Neural cell (in vitro differentiated cells): ENCODE measurements at regions not wholly inside any gene's neighbourhood (a gene's known extent, or its start where the extent isn't known, plus 50 kb on each side); places are given as distances from the start of the nearest gene placed in this dataset.

Source experiments
- EP300 ChIP-seq: fragments of 450-650 bp; conservative IDR thresholded peaks from 2 replicates; pipeline ENCODE4 v1.6.1; 2014; ENCODE audit warnings: antibody characterized with exemption, mild to moderate bottlenecking, moderate library complexity; ENCODE audit not compliant: poor library complexity, severe bottlenecking
- EZH2 ChIP-seq: fragments of 200-600, 300-800 bp; shearing (Covaris generic), sonication (generic); IDR thresholded peaks from 2 replicates; pipeline ENCODE4 v1.6.1; 2014; ENCODE audit warnings: antibody characterized with exemption, low read length, borderline replicate concordance, mild to moderate bottlenecking; ENCODE audit not compliant: insufficient read depth, poor library complexity, severe bottlenecking
- MXI1 ChIP-seq: fragments of 450-650 bp; conservative IDR thresholded peaks from 2 replicates; pipeline ENCODE4 v1.6.1; 2014; ENCODE audit warnings: antibody characterized with exemption, mild to moderate bottlenecking; ENCODE audit not compliant: poor library complexity, severe bottlenecking
- POLR2AphosphoS5 ChIP-seq: IDR thresholded peaks from 2 replicates; pipeline ENCODE4 v1.6.1; 2012
- RAD21 ChIP-seq: fragments of 450-650 bp; conservative IDR thresholded peaks from 2 replicates; pipeline ENCODE4 v1.6.1; 2014; ENCODE audit warnings: antibody characterized with exemption, mild to moderate bottlenecking, moderate library complexity
- SMC3 ChIP-seq: fragments of 450-650 bp; conservative IDR thresholded peaks from 2 replicates; pipeline ENCODE4 v1.6.1; 2014; ENCODE audit warnings: antibody characterized with exemption, mild to moderate bottlenecking, moderate library complexity; ENCODE audit not compliant: poor library complexity
- TF ChIP-seq, protein P1 (sequence below): fragments of 450-650 bp; IDR thresholded peaks from 2 replicates; pipeline ENCODE4 v1.5.1; 2014; ENCODE audit warnings: antibody characterized with exemption, mild to moderate bottlenecking, moderate library complexity; ENCODE audit not compliant: poor library complexity, severe bottlenecking
- TF ChIP-seq, protein P2 (sequence below): IDR thresholded peaks from 2 replicates; pipeline ENCODE4 v1.6.1; 2012; ENCODE audit warnings: borderline replicate concordance

DNA sequence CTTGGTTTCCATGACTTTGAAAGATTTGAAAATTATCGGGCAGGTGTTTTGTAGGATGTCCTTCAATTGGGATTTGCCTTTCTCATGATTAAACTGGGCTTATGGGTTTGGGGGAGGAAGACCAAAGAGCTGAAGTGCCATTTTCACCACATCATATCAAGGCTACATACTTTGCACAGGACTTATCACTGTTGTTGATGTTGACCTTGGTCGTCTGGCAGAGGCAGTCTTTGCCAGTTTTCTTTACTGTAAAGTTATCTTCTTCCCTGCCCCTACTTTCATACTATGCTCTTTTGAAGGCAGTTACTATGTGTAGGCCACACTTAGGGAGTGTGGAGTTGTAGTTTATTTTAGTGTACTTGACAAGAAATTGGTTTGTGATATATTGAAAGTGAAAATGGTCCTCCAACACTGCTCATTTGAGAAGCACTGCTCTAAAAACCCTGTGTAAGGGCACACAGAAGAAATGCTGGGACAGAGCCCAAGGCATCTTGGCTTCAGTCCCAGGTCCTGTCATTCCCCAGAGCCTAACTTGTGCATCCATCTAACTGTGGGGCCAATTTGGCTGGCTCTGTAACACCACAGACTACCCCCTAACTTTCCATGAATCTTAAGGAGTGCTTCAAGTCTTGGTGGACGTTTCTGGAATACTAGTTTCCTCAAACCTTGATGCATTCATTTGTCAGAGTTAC, 384.9 kb downstream of the KCNRG start:
- TF ChIP-seq, protein P1, sequence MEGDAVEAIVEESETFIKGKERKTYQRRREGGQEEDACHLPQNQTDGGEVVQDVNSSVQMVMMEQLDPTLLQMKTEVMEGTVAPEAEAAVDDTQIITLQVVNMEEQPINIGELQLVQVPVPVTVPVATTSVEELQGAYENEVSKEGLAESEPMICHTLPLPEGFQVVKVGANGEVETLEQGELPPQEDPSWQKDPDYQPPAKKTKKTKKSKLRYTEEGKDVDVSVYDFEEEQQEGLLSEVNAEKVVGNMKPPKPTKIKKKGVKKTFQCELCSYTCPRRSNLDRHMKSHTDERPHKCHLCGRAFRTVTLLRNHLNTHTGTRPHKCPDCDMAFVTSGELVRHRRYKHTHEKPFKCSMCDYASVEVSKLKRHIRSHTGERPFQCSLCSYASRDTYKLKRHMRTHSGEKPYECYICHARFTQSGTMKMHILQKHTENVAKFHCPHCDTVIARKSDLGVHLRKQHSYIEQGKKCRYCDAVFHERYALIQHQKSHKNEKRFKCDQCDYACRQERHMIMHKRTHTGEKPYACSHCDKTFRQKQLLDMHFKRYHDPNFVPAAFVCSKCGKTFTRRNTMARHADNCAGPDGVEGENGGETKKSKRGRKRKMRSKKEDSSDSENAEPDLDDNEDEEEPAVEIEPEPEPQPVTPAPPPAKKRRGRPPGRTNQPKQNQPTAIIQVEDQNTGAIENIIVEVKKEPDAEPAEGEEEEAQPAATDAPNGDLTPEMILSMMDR, result no peak
- TF ChIP-seq POLR2AphosphoS5, result no peak
- no peak for TF ChIP-seq EZH2
- no peak for TF ChIP-seq EP300
- TF ChIP-seq RAD21, result no peak
- TF ChIP-seq, protein P2, sequence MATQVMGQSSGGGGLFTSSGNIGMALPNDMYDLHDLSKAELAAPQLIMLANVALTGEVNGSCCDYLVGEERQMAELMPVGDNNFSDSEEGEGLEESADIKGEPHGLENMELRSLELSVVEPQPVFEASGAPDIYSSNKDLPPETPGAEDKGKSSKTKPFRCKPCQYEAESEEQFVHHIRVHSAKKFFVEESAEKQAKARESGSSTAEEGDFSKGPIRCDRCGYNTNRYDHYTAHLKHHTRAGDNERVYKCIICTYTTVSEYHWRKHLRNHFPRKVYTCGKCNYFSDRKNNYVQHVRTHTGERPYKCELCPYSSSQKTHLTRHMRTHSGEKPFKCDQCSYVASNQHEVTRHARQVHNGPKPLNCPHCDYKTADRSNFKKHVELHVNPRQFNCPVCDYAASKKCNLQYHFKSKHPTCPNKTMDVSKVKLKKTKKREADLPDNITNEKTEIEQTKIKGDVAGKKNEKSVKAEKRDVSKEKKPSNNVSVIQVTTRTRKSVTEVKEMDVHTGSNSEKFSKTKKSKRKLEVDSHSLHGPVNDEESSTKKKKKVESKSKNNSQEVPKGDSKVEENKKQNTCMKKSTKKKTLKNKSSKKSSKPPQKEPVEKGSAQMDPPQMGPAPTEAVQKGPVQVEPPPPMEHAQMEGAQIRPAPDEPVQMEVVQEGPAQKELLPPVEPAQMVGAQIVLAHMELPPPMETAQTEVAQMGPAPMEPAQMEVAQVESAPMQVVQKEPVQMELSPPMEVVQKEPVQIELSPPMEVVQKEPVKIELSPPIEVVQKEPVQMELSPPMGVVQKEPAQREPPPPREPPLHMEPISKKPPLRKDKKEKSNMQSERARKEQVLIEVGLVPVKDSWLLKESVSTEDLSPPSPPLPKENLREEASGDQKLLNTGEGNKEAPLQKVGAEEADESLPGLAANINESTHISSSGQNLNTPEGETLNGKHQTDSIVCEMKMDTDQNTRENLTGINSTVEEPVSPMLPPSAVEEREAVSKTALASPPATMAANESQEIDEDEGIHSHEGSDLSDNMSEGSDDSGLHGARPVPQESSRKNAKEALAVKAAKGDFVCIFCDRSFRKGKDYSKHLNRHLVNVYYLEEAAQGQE, result no peak
- TF ChIP-seq SMC3, result no peak
- no peak for TF ChIP-seq MXI1
